ENCODE measurements at regions not wholly inside any gene's neighbourhood (a gene's known extent, or its start where the extent isn't known, plus 50 kb on each side); places are given as distances from the start of the nearest gene placed in this dataset.

DNA sequence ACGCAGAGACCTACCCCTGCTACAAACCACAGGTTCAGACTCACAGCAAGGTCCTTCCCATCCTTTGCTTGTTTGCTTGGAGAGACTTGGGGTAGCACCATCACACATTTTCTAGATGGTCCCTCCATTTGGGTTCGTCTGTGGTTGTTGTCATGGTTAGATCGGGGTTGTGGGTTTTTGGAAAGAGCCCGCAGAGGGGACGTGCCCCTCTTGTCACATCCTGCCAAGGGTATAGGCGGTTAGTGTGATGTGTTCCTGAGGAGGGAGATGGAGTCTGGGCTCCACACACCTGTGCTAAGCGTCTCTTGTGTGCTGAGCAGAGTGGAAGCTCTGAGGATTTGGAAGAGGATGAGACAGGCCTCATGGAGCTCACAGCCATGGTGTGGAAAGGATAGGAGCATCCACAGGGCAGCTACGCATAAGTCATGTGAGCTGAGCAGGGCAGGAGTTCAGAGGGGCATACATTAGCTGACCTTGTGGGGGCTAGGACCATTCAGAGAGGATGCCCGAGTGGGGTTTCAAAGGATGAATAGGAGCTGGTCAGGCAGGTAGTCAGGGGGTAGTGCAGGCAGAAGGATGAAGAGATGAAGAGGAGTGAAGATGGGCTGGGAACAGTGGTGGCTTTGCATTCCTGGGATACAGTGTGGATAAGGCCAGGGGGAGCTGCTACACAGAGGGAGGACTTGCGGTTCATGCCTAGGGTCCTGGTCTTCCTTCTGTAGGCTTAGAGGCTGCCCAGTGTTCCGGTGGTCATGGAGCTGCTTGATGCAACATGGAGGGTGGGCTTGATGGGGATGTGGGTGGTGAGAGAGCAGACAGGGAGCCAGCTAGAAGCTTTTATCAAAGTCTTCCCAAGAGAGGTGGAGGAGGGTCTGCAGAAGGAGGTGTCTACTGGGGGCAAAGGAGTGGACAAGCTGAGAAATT, 62.9 kb downstream of the ACKR3 start:
- H3K9me3 ChIP-seq, result no peaks in the 10 kb centered on the region
- no peaks in the 10 kb centered on the region for H3K27me3 ChIP-seq
- DNase-seq (no peak), ATAC-seq (no peak)
- no peak overlapping the region for H3K4me3 ChIP-seq
- intact Hi-C loops (cut with DNase I), result no loop called here
- no peak for TF ChIP-seq POLR2A (IDR thresholded peaks at IDR 0.05)
- TF ChIP-seq, protein P1, sequence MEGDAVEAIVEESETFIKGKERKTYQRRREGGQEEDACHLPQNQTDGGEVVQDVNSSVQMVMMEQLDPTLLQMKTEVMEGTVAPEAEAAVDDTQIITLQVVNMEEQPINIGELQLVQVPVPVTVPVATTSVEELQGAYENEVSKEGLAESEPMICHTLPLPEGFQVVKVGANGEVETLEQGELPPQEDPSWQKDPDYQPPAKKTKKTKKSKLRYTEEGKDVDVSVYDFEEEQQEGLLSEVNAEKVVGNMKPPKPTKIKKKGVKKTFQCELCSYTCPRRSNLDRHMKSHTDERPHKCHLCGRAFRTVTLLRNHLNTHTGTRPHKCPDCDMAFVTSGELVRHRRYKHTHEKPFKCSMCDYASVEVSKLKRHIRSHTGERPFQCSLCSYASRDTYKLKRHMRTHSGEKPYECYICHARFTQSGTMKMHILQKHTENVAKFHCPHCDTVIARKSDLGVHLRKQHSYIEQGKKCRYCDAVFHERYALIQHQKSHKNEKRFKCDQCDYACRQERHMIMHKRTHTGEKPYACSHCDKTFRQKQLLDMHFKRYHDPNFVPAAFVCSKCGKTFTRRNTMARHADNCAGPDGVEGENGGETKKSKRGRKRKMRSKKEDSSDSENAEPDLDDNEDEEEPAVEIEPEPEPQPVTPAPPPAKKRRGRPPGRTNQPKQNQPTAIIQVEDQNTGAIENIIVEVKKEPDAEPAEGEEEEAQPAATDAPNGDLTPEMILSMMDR (IDR thresholded peaks at IDR 0.05), result no peak
- no peak overlapping the region for H3K27ac ChIP-seq
- no peaks in the 10 kb centered on the region for H3K36me3 ChIP-seq (replicated peaks in 1 of 2; ENCODE audit: insufficient read depth in 1 of 2, low read depth in 2 of 2)
- peaks cover 9% of the 10 kb centered on the region for H3K4me1 ChIP-seq
- WGBS, 2 donors, result 90 to 91% methylated on average over 10 to 11 of the region's 11 CpGs

DNA sequence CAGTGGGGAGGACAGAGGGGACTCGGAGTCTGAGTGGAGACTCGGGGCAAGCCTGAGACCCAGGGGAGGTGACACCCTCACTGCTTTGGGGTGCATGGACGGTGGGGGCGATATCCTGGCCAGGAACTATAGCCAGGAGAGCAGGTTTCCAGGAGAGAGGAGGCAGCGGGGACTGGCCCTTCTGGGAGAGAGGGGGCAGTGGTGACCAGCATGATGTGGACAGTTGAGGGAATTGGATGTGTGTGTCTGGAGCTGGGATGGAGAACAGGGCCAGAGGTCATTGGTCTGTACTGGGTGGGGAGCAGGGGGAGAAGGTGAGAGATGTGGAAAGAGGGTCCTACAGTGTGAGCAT, 63.6 kb downstream of the ACKR3 start:
- Histone ChIP-seq H3K4me3 (no peak overlapping the region), H3K27ac (no peak overlapping the region), H3K9me3 (no peaks in the 10 kb centered on the region), H3K36me3 (replicated peaks in 1 of 2; ENCODE audit: insufficient read depth in 1 of 2, low read depth in 2 of 2) (no peaks in the 10 kb centered on the region), H3K4me1 (peaks cover 9% of the 10 kb centered on the region), H3K27me3 (no peaks in the 10 kb centered on the region)
- intact Hi-C loops (cut with DNase I), result no loop called here
- WGBS, 2 donors, result 72 to 96% methylated on average over 5 of the region's 5 CpGs
- TF ChIP-seq POLR2A (IDR thresholded peaks at IDR 0.05), result no peak
- TF ChIP-seq, protein P1 (IDR thresholded peaks at IDR 0.05), result no peak
- ATAC-seq (no peak), DNase-seq (no peak)

DNA sequence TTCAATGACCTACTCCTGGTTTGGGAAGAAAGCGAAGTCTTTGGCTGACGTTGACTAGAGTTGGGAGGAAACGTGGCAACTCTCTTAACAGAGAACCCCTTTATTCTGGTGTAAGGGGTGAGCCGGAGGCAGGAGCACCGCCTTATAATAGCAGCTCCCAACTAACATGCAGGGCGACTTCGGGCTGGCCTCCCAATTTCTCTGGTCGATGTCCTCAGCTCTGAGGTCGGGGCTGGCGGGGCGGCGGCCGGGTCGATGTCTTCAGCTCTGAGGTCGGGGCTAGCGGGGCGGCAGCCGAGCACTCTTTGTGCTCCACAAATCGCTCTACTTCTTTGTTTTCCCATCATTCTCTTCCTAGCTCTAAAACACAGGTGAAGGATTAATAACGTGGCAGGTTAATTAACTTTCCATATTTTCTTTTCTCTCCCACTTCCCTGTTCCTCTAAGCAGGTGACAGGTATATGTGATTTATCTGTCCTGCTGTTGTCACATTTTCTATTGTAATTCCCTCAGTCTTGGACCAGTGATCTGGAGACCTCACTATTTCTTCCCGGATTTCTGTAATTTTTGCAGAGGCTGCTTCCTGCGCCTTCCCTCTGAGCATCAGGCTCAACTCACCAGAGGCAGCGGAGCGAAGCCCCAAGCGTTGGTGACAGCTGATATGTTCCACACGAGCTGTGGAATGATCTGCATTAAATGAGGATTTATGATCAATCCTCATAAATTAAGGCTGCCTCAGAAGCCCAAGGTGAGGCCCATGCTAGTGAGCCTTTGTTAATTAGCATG, 64.3 kb downstream of the ACKR3 start:
- H3K36me3 ChIP-seq (replicated peaks in 1 of 2; ENCODE audit: insufficient read depth in 1 of 2, low read depth in 2 of 2), result no peaks in the 10 kb centered on the region
- H3K9me3 ChIP-seq, result no peaks in the 10 kb centered on the region
- ATAC-seq (no peak), DNase-seq (no peak)
- peaks cover 12% of the 10 kb centered on the region for H3K4me1 ChIP-seq
- 89 to 92% methylated on average over 26 of the region's 26 CpGs for WGBS, 2 donors
- H3K4me3 ChIP-seq, result no peak overlapping the region
- no peak overlapping the region for H3K27ac ChIP-seq
- no peaks in the 10 kb centered on the region for H3K27me3 ChIP-seq
- no peak for TF ChIP-seq POLR2A (IDR thresholded peaks at IDR 0.05)
- TF ChIP-seq, protein P1 (IDR thresholded peaks at IDR 0.05), result no peak
- intact Hi-C loops (cut with DNase I), result no loop called here

DNA sequence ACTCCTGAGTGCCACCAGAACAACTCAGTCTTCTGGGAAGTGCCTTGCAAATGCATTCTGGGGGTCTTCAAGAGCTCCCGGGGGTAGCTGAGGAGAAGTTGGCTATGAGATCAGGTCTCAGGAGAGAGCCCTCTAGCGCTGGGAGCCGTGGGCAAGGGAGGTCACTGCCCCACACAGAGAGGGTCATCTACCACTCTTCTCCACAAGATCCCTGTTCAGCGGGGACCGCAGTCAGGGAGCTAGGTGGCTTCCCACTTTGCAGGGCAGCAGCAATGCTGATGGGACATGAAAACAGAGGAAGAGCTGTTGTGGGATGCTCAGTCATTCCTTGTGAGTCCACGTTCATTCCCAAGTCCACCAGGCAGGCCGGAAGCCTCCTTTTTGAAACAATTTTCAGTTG, 66.6 kb downstream of the ACKR3 start:
- H3K4me3 ChIP-seq, result no peak overlapping the region
- no peaks in the 10 kb centered on the region for H3K9me3 ChIP-seq
- H3K4me1 ChIP-seq, result peaks cover 30% of the 10 kb centered on the region
- H3K36me3 ChIP-seq (replicated peaks in 1 of 2; ENCODE audit: insufficient read depth in 1 of 2, low read depth in 2 of 2), result no peaks in the 10 kb centered on the region
- no peak for ATAC-seq
- TF ChIP-seq, protein P1 (IDR thresholded peaks at IDR 0.05), result no peak
- TF ChIP-seq POLR2A (IDR thresholded peaks at IDR 0.05), result no peak
- H3K27ac ChIP-seq, result no peak overlapping the region
- intact Hi-C loops (cut with DNase I), result no loop called here
- no peaks in the 10 kb centered on the region for H3K27me3 ChIP-seq
- DNase-seq, result no peak
- 94 to 96% methylated on average over 6 to 7 of the region's 7 CpGs for WGBS, 2 donors

Measured in body of pancreas (tissue), 4 donors.